ENCODE measurements at regions not wholly inside any gene's neighbourhood (a gene's known extent, or its start where the extent isn't known, plus 50 kb on each side); places are given as distances from the start of the nearest gene placed in this dataset.
A peak's percentile ranks its signal among the peaks of the same experiment; 100 is the strongest.
"Not testable (repeated sequence)": the region's sequence is repeated elsewhere in the genome, so short reads cannot be mapped to it uniquely, and the experiment has no call there.

- no peak for DNase-seq (ENCODE audit: low read depth in 1 of 2, low spot score in 1 of 2)
Measured at GRCh38 chr16:13453325-13453724, 466.6 kb upstream of the ERCC4 start.

- peak in 1 of 2 donors; percentile 0 for DNase-seq (ENCODE audit: low read depth in 1 of 2, low spot score in 1 of 2)
Measured at GRCh38 chr16:13453938-13454553, 465.9 kb upstream of the ERCC4 start.

DNA sequence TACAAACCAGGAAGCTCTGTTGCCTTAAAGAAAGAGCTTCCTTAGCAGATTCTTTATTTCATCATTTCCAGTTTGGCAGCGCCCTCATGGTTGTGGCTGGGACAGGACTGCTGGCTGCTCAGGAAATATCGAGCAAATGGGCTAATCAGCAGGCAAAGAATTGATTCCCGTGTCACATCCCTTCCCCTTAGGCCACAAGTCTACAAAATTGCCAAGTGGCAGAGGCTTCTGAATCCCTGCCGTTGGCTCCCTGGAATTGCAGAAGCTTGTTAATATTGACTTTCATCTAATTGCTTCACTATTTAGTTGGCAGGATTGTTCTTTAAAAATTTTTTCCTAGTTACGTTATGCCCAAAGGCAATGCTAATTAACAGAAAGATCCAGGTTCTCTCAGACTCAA is 456.3 kb upstream of the ERCC4 start:
- no peak for DNase-seq (ENCODE audit: low read depth in 1 of 2, low spot score in 1 of 2)

- no peak for DNase-seq (ENCODE audit: low read depth in 1 of 2, low spot score in 1 of 2)
Measured at GRCh38 chr16:13471036-13471435, 448.9 kb upstream of the ERCC4 start.

GRCh38 chr16:13478991-13479390 is 441.0 kb upstream of the ERCC4 start:
- DNase-seq (ENCODE audit: low read depth in 1 of 2, low spot score in 1 of 2): no peak

- no peak for DNase-seq (ENCODE audit: low read depth in 1 of 2, low spot score in 1 of 2)
Measured at GRCh38 chr16:13479549-13479948, 440.4 kb upstream of the ERCC4 start.

DNA sequence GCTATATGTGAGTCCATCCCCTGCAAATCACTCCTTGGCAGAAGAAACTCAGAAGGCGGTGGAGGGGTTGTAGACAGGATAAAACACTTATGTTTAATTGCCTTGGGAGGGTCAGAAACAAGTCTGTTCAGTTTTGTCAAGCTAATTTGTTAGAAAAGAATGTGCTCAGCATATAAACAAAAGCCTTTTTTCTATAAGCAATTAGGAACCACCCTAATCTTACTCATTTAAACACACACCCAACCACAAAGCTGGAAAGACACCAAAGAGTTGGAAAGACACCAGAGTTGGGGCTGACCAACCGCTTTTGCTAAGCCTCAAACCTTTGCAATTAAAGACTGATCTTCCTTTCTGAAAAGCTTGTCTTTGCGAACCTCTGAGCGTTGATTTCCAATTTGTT is 439.2 kb upstream of the ERCC4 start:
- no peak for DNase-seq (ENCODE audit: low read depth in 1 of 2, low spot score in 1 of 2)

GRCh38 chr16:13483121-13483520 is 436.8 kb upstream of the ERCC4 start:
- no peak for DNase-seq (ENCODE audit: low read depth in 1 of 2, low spot score in 1 of 2)

DNA sequence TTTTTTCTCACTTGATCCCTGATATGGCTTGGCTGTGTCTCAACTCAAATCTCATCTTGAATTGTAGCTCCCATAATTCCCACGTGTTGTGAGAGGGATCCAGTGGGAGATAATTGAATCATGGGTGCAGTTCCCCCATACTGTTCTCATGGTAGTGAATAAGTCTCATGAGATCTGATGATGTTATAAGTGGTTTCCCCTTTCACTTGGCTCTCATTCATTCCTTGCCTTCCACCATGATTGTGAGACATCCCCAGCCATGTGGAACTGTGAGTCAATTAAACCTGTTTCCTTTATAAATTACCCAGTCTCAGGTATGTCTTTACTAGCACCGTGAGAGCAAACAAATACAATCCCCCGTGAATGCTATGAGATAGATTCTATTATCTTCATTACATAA is 430.5 kb upstream of the ERCC4 start:
- DNase-seq (ENCODE audit: low read depth in 1 of 2, low spot score in 1 of 2): not testable (repeated sequence)

DNA sequence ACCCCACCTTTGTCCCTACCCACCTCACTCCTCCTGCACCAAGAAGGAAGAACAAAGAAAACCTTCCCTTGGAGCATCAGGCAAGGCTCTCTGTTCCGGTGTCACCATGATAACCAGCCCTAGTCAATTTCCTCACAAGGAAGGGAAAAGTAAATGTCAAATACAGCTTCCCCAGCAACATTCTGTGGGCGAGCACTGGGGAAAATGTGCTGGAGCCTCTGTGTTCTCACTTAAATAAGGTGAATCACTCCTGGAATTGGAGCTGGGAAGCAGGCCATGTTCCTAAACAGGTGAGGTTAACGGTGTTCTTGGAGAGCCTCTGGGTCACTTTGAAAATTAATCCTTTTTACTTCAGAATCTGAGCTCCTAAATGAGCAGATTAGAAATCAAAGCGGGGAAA is 427.9 kb upstream of the ERCC4 start:
- no peak for DNase-seq (ENCODE audit: low read depth in 1 of 2, low spot score in 1 of 2)

- no peak for DNase-seq (ENCODE audit: low read depth in 1 of 2, low spot score in 1 of 2)
Measured at GRCh38 chr16:13503960-13504635, 415.9 kb upstream of the ERCC4 start.

DNA sequence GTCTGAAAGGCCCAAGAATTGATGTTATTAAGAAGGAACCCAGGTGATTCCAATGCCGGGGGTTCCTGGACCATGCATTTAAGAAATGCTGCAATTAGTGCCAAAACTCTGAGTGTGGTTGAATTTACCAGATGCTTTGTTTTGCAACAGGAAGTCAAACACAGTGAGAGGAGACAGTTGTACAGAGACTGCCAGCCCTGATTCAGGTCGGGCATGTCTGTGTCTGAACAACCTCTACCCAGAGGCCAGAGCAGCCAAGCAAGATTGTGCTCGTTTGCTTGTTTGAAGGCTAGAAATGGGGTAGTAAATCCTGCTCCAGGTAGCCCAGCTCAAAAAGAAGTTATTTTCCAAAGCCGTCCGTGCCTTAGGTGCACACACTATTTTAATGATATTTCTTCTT is 412.4 kb upstream of the ERCC4 start:
- no peak for DNase-seq (ENCODE audit: low read depth in 1 of 2, low spot score in 1 of 2)

GRCh38 chr16:13510425-13511151 is 409.4 kb upstream of the ERCC4 start:
- DNase-seq (ENCODE audit: low read depth in 1 of 2, low spot score in 1 of 2): no peak

DNA sequence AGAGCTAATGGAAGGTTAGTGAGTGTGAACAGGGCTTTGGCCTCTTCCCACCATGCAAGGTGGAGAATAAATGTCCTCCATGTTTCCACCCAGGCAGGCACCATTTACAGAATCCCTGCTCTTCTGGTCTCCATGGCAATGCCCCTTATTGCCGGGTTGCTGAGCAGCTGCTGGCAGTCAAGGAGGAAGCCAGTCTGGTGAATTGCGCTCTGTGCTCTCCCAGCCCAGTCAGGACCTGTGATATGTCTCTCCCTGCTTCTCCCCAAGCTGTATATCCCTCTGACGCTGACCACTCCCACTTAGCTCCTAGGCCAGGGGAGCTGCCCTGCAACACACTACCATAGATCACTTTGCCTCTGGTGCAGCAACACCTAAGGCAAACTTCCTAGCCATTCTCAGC is 402.1 kb upstream of the ERCC4 start:
- DNase-seq (ENCODE audit: low read depth in 1 of 2, low spot score in 1 of 2): no peak

DNA sequence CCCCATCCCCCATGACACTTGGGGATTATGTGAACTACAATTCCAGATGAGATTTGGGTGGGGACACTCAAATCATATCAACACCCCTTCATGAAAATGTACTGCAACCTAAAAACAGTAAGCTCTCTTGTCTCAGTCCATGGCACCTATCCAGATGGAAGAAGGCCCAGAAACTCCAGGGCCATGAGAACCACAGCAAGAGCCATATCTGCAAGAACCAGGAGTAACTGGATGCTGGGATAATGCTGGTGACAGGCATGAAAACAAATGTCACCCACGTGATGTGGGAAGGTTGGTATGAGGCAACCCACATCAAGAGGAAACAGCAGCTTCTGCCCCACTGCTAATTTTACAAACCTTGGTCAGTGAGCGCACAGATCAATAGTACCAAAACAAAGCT is 400.1 kb upstream of the ERCC4 start:
- DNase-seq (ENCODE audit: low read depth in 1 of 2, low spot score in 1 of 2): no peak

- no peak for DNase-seq (ENCODE audit: low read depth in 1 of 2, low spot score in 1 of 2)
Measured at GRCh38 chr16:13521356-13521755, 398.6 kb upstream of the ERCC4 start.

DNA sequence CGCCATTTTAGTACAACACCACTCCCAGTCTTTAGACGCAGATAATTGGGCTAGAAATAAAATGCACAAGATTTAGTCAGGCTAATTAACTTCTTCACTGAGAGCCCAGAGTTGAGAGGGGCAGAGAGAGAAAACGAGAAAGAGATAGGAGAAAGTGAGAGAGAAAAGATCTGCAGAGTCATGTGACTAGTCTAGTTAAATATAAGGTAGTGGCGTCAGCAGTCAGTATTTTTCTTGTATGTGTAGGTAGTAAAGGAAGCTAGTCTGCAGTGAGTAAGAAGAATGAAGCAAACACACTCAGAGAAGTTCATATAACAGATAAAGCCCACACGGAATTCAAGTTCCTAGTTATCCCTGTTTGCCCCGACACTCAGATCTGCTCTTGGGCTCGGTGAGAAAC is 392.6 kb upstream of the ERCC4 start:
- no peak for DNase-seq (ENCODE audit: low read depth in 1 of 2, low spot score in 1 of 2)

- no peak for DNase-seq (ENCODE audit: low read depth in 1 of 2, low spot score in 1 of 2)
Measured at GRCh38 chr16:13528691-13529090, 391.3 kb upstream of the ERCC4 start.

DNA sequence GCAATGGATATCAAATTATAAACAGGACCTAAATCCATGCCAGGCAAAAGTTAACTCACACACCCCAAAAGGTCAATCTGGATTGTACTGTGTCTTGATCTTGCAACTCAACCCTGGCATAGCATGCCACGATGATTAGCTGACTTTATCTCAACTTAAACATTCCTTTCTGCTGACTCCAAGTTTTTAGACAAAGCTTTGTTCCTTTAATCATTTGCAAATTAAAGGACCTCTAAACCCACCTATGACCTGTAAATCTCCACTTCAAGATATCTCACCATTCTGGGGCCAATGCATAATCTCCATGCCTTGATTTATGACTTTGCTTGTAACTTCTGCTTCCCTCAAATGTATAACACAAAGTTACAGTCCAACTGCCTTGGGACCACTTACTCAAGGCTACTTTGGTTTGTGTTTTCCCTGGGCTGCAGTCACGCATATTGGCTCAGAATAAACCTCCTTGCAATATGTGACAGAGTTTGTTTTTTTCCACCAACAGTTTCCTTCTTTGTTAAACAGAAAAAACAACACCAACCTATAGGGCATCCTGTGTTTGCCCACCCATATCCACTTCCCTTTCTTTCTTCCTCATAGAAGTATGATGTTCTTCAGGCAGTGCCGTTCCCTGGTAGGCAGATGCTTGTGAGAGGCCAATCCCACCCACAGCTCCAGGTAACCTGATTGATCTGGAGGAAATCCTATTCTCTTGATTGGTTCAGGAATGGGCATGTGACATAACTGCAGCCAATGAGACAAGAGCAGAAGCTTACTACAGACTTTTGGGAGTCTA is 390.6 kb upstream of the ERCC4 start:
- no peak for DNase-seq (ENCODE audit: low read depth in 1 of 2, low spot score in 1 of 2)

GRCh38 chr16:13540771-13541170 is 379.2 kb upstream of the ERCC4 start:
- DNase-seq (ENCODE audit: low read depth in 1 of 2, low spot score in 1 of 2): no peak

GRCh38 chr16:13542284-13542683 is 377.7 kb upstream of the ERCC4 start:
- no peak for DNase-seq (ENCODE audit: low read depth in 1 of 2, low spot score in 1 of 2)

DNA sequence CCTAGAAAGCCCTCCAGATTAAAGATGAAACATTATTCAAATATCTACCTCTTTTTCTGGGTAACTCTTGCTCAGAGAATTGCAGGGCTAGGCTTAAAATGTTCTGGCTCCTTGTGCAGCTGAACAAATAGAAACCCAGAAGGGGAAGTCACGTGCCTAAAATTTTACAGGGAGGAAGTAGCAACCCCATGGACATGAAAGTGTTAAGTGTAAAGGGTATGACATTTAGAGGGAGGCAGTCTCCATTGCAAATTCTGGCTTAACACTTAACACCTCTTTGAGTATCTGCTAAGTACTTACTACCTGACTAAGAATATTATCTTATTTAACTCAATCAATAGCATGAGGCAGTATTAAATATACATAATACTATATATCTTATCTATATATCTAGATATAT is 376.1 kb upstream of the ERCC4 start:
- no peak for DNase-seq (ENCODE audit: low read depth in 1 of 2, low spot score in 1 of 2)
